Endodermal cell (in vitro differentiated cells): ENCODE measurements at regions not wholly inside any gene's neighbourhood (a gene's known extent, or its start where the extent isn't known, plus 50 kb on each side); places are given as distances from the start of the nearest gene placed in this dataset.

Experiments used
- DNase-seq: peaks from one replicate; pipeline ENCODE4 v3.0.0-alpha.2; 2017
- H3K27ac ChIP-seq: 2 replicates; pipeline ENCODE4 v1.5.1; 2013; ENCODE audit warnings: mild to moderate bottlenecking, low read depth, low read length, moderate library complexity
- H3K27me3 ChIP-seq: 2 replicates; pipeline ENCODE4 v1.6.1; 2013; ENCODE audit warnings: mild to moderate bottlenecking, low read length, moderate library complexity; ENCODE audit not compliant: insufficient read depth, control insufficient read depth, poor library complexity, severe bottlenecking
- H3K36me3 ChIP-seq: 2 replicates; pipeline ENCODE4 v1.7.0; 2013; ENCODE audit warnings: mild to moderate bottlenecking, low read length, moderate library complexity; ENCODE audit not compliant: control insufficient read depth, insufficient read depth
- H3K4me1 ChIP-seq: one replicate; pipeline ENCODE4 v1.7.0; 2013; ENCODE audit warnings: low read length; ENCODE audit not compliant: control insufficient read depth, insufficient read depth
- H3K4me3 ChIP-seq: 2 replicates; pipeline ENCODE4 v1.5.1; 2013; ENCODE audit warnings: mild to moderate bottlenecking, low read length, moderate library complexity
- H3K9ac ChIP-seq: 2 replicates; pipeline ENCODE4 v1.6.1; 2013; ENCODE audit warnings: mild to moderate bottlenecking, low read length, moderate library complexity; ENCODE audit not compliant: poor library complexity, severe bottlenecking; ENCODE audit errors: extremely low read depth
- H3K9me3 ChIP-seq: 2 replicates; pipeline ENCODE4 v1.6.1; 2013; ENCODE audit warnings: mild to moderate bottlenecking, low read length, moderate library complexity; ENCODE audit not compliant: control insufficient read depth
- H3K27ac Mint-ChIP-seq: 2 replicates; pipeline ENCODE4 v1.8.0; 2020; ENCODE audit warnings: mixed read lengths
- H3K27me3 Mint-ChIP-seq: 2 replicates; pipeline ENCODE4 v1.8.0; 2021; ENCODE audit warnings: mild to moderate bottlenecking, mixed read lengths; ENCODE audit not compliant: insufficient read depth
- H3K36me3 Mint-ChIP-seq: 2 replicates; pipeline ENCODE4 v1.8.0; 2020; ENCODE audit warnings: low read depth, mixed read lengths
- H3K4me1 Mint-ChIP-seq: 2 replicates; pipeline ENCODE4 v1.8.0; 2020; ENCODE audit warnings: mixed read lengths
- H3K4me3 Mint-ChIP-seq: 2 replicates; pipeline ENCODE4 v1.8.0; 2020; ENCODE audit warnings: mild to moderate bottlenecking, moderate library complexity, mixed read lengths
- H3K9me3 Mint-ChIP-seq: 2 replicates; pipeline ENCODE4 v1.8.0; 2020; ENCODE audit warnings: mild to moderate bottlenecking, mixed read lengths
- WGBS, 2 experiments: methylation state at CpG; one replicate each; pipeline versions ENCODE4 v1.1.5 to v1.1.7; 2013; ENCODE audit warnings: missing lambda C conversion rate in 2 of 2, mixed read lengths in 1 of 2; ENCODE audit not compliant: insufficient coverage in 1 of 2, insufficient read length in 1 of 2; 5-methylcytosine and 5-hydroxymethylcytosine counted together
- TF ChIP-seq, protein P1 (sequence below): fragments of 200-600 bp; sonication (generic); conservative IDR thresholded peaks from 2 replicates; pipeline ENCODE4 v1.5.0; 2021; ENCODE audit warnings: antibody characterized with exemption, mild to moderate bottlenecking

DNA sequence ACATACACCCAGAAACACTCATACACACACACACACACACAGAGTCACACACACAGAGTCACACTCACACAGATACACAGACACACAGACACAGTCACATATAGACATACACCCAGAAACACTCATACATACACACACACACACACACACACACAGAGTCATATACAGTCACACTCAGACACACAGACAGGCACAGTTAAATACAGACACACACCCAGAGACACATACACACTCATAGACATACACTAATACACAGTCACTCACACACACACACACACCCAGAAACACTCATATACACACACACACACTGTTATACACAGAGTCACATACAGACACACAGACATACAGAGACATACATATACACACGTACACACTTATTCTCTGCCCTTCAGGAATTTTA is 250.9 kb downstream of the QKI start:
- Mint-ChIP-seq H3K27ac (no peak overlapping the region), H3K27me3 (no peaks in the 10 kb centered on the region), H3K4me1 (no peaks in the 10 kb centered on the region), H3K9me3 (no peaks in the 10 kb centered on the region), H3K4me3 (no peak overlapping the region), H3K36me3 (no peaks in the 10 kb centered on the region)
- Histone ChIP-seq H3K27me3 (no peaks in the 10 kb centered on the region), H3K4me1 (no peaks in the 10 kb centered on the region), H3K27ac (no peak overlapping the region), H3K9ac (no peak overlapping the region), H3K36me3 (no peaks in the 10 kb centered on the region), H3K4me3 (no peak overlapping the region), H3K9me3 (no peaks in the 10 kb centered on the region)
- TF ChIP-seq, protein P1, sequence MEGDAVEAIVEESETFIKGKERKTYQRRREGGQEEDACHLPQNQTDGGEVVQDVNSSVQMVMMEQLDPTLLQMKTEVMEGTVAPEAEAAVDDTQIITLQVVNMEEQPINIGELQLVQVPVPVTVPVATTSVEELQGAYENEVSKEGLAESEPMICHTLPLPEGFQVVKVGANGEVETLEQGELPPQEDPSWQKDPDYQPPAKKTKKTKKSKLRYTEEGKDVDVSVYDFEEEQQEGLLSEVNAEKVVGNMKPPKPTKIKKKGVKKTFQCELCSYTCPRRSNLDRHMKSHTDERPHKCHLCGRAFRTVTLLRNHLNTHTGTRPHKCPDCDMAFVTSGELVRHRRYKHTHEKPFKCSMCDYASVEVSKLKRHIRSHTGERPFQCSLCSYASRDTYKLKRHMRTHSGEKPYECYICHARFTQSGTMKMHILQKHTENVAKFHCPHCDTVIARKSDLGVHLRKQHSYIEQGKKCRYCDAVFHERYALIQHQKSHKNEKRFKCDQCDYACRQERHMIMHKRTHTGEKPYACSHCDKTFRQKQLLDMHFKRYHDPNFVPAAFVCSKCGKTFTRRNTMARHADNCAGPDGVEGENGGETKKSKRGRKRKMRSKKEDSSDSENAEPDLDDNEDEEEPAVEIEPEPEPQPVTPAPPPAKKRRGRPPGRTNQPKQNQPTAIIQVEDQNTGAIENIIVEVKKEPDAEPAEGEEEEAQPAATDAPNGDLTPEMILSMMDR = no peak
- no peak for DNase-seq
- WGBS, 2 experiments = 83 to 90% methylated on average over 1 of the region's 1 CpG

DNA sequence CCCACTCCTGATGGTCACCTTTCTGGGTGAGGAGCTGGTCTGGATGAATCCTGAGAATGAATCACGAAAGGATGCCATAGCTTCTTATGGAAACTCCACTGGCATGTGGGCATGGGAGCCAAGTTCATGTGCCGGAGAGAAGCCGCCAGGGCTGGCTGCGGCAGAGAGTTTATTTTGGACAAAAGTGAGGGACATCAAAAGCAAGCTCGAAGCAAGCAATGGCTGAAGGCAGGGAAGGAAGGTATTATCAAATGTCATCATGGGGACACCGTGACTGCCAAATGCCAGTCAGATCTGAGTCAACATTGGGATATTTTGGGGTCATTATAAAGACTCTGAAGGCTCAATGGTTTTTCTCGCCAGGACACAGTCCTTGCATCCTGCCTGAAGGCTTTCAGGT is 249.1 kb downstream of the QKI start:
- H3K9me3 ChIP-seq = no peaks in the 10 kb centered on the region
- H3K4me1 ChIP-seq = no peaks in the 10 kb centered on the region
- H3K27ac ChIP-seq = no peak overlapping the region
- H3K36me3 ChIP-seq = no peaks in the 10 kb centered on the region
- no peaks in the 10 kb centered on the region for H3K36me3 Mint-ChIP-seq
- no peak overlapping the region for H3K27ac Mint-ChIP-seq
- H3K9me3 Mint-ChIP-seq = no peaks in the 10 kb centered on the region
- no peak overlapping the region for H3K9ac ChIP-seq
- TF ChIP-seq, protein P1 = no peak
- no peak overlapping the region for H3K4me3 ChIP-seq
- no peaks in the 10 kb centered on the region for H3K27me3 ChIP-seq
- 84 to 88% methylated on average over 7 of the region's 7 CpGs for WGBS, 2 experiments
- H3K4me1 Mint-ChIP-seq = no peaks in the 10 kb centered on the region
- H3K27me3 Mint-ChIP-seq = no peaks in the 10 kb centered on the region
- no peak overlapping the region for H3K4me3 Mint-ChIP-seq
- DNase-seq = no peak

DNA sequence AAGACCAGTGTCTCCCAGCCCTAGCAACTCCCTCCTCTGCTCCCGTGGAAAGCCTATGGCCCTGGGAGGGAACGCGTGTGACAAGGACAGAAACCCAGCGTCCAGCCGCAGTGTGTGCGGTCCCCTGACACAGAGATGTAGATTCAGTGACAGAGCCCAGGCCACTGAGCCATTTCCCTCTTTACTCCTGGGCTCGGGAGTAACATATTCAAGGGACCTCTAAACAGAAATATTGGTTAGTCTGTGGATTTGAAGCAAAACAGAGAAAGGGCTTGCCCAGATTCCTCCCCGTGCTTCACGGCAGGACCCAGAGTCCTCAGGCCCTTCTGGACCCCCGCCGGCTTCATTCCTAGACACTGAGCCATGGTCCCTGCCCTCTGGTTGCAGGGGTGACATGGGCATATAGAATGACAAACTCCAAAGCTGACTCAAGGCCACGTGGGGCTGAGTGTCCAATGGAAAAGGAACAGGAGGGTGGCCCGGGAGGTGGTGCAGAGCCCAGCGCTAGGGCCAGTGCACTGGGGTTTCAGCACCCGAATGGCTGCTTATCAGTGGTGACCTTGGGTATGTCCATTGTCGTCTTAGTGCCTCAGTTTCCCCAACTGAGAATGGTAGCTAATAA is 248.2 kb downstream of the QKI start:
- Histone ChIP-seq H3K9me3 (no peaks in the 10 kb centered on the region), H3K9ac (no peak overlapping the region), H3K4me1 (no peaks in the 10 kb centered on the region), H3K36me3 (no peaks in the 10 kb centered on the region), H3K27me3 (no peaks in the 10 kb centered on the region), H3K27ac (no peak overlapping the region), H3K4me3 (no peak overlapping the region)
- no peaks in the 10 kb centered on the region for H3K9me3 Mint-ChIP-seq
- H3K27me3 Mint-ChIP-seq = no peaks in the 10 kb centered on the region
- no peaks in the 10 kb centered on the region for H3K4me1 Mint-ChIP-seq
- no peak for DNase-seq
- WGBS, 2 experiments = 91 to 94% methylated on average over 11 to 16 of the region's 16 CpGs
- no peak overlapping the region for H3K27ac Mint-ChIP-seq
- no peak overlapping the region for H3K4me3 Mint-ChIP-seq
- TF ChIP-seq, protein P1 = no peak
- no peaks in the 10 kb centered on the region for H3K36me3 Mint-ChIP-seq
